NCI-H226 (cell line): ENCODE measurements at regions not wholly inside any gene's neighbourhood (a gene's known extent, or its start where the extent isn't known, plus 50 kb on each side); places are given as distances from the start of the nearest gene placed in this dataset.
"Not testable (repeated sequence)": the region's sequence is repeated elsewhere in the genome, so short reads cannot be mapped to it uniquely, and the experiment has no call there.

Experiments used
- DNase-seq: peaks from one replicate; pipeline ENCODE4 v3.0.0-alpha.2; 2015

- no peak for DNase-seq
These were observed 228.7 kb downstream of the TUSC1 start for GRCh38 chr9:25449503-25449902.

GRCh38 chr9:25445721-25446120 is 232.5 kb downstream of the TUSC1 start:
- not testable (repeated sequence) for DNase-seq

GRCh38 chr9:25442526-25442925 is 235.7 kb downstream of the TUSC1 start:
- DNase-seq = no peak

GRCh38 chr9:25427898-25428297 is 250.3 kb downstream of the TUSC1 start:
- DNase-seq = no peak

GRCh38 chr9:25427290-25427689 is 251.0 kb downstream of the TUSC1 start:
- DNase-seq = no peak

- no peak for DNase-seq
These were observed 256.7 kb downstream of the TUSC1 start for GRCh38 chr9:25421560-25421959.

GRCh38 chr9:25418974-25419373 is 259.3 kb downstream of the TUSC1 start:
- DNase-seq = no peak

GRCh38 chr9:25415718-25416117 is 262.5 kb downstream of the TUSC1 start:
- DNase-seq = no peak

GRCh38 chr9:25412646-25413045 is 265.6 kb downstream of the TUSC1 start:
- no peak for DNase-seq

GRCh38 chr9:25397746-25398145 is 280.5 kb downstream of the TUSC1 start:
- DNase-seq = no peak

GRCh38 chr9:25396828-25397227 is 281.4 kb downstream of the TUSC1 start:
- DNase-seq = no peak

- DNase-seq = no peak
These were observed 297.1 kb downstream of the TUSC1 start for GRCh38 chr9:25381141-25381540.

- no peak for DNase-seq
These were observed 301.2 kb downstream of the TUSC1 start for GRCh38 chr9:25377039-25377438.

GRCh38 chr9:25374281-25374680 is 304.0 kb downstream of the TUSC1 start:
- DNase-seq = no peak

- DNase-seq = no peak
These were observed 311.3 kb downstream of the TUSC1 start for GRCh38 chr9:25366906-25367305.

GRCh38 chr9:25353783-25354182 is 324.5 kb downstream of the TUSC1 start:
- no peak for DNase-seq

- DNase-seq = no peak
These were observed 328.2 kb downstream of the TUSC1 start for GRCh38 chr9:25350011-25350410.

GRCh38 chr9:25322142-25322541 is 356.1 kb downstream of the TUSC1 start:
- no peak for DNase-seq

- DNase-seq = no peak
These were observed 367.3 kb downstream of the TUSC1 start for GRCh38 chr9:25310961-25311360.

GRCh38 chr9:25308549-25308948 is 369.7 kb downstream of the TUSC1 start:
- no peak for DNase-seq

GRCh38 chr9:25302601-25303000 is 375.6 kb downstream of the TUSC1 start:
- no peak for DNase-seq

- DNase-seq = not testable (repeated sequence)
These were observed 390.0 kb downstream of the TUSC1 start for GRCh38 chr9:25288195-25288594.

- no peak for DNase-seq
These were observed 393.9 kb downstream of the TUSC1 start for GRCh38 chr9:25284365-25284764.

GRCh38 chr9:25282946-25283345 is 395.3 kb downstream of the TUSC1 start:
- no peak for DNase-seq

- DNase-seq = no peak
These were observed 416.8 kb downstream of the TUSC1 start for GRCh38 chr9:25261445-25261844.

GRCh38 chr9:25260046-25260445 is 418.2 kb downstream of the TUSC1 start:
- DNase-seq = no peak
